ENCODE measurements at regions not wholly inside any gene's neighbourhood (a gene's known extent, or its start where the extent isn't known, plus 50 kb on each side); places are given as distances from the start of the nearest gene placed in this dataset.
A peak's percentile ranks its signal among the peaks of the same experiment; 100 is the strongest.
"Not testable (repeated sequence)": the region's sequence is repeated elsewhere in the genome, so short reads cannot be mapped to it uniquely, and the experiment has no call there.

DNA sequence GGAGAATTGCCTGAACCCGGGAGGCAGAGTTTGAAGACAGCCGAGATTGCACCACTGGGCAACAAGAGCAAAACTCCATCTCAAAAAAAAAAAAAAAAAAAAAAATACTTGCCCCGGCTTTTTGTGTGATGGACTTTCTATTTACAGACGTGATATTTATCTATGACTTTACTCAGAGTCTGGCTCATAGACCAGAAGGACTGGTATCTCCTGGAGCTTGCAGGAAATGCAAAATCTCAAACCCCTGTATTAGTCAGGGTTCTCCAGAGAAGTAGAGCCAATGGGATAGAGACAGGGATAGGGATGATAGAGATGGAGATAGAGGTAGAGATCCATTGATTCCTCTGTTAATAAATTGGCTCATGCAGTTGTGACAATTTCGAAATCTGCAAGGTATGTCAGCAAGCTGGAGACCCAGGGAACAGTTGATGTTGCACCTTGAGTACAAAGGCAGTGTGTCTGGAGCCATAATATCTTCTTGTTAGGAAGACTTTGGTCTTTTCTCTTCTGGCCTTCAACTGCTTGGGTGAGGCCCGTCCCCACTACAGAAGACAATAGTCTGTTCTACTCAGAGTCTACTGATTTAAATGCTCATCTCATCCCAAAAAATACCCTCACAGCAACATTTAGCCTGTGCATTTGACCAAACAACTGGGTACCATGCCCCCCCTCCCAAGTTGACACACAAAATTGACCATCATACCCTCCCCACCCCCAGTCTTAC is 195.4 kb upstream of the MSX2 start:
- DNase-seq, result no peak

- DNase-seq, result no peak
Measured at GRCh38 chr5:174529925-174530681, 194.3 kb upstream of the MSX2 start.

GRCh38 chr5:174531782-174532191 is 192.6 kb upstream of the MSX2 start:
- DNase-seq, result no peak

- peak; percentile 49 for DNase-seq
Measured at GRCh38 chr5:174532455-174533453, 191.6 kb upstream of the MSX2 start.

GRCh38 chr5:174533751-174534241 is 190.6 kb upstream of the MSX2 start:
- DNase-seq, result no peak

GRCh38 chr5:174535669-174536068 is 188.7 kb upstream of the MSX2 start:
- no peak for DNase-seq

GRCh38 chr5:174539823-174540222 is 184.6 kb upstream of the MSX2 start:
- DNase-seq, result not testable (repeated sequence)

- DNase-seq, result no peak
Measured at GRCh38 chr5:174542037-174542436, 182.3 kb upstream of the MSX2 start.

DNA sequence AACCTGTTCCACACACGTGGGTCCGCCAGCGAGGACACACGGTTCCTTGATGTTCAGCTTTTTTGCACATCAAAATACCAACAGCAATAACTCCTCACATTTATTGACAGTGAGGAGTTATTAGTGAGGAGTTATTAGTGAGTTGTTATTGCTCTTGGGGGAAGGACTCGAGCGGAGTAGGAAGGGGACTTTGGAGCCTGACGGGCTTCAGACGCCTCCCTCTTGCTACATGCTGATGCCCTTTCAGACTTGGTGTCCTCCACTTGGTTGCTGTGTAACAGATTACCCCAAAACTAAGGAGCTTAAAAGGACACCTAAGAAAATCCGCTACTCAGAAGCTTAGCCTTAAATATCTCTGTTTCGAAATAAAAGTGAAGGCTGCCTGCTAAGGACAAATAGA is 181.9 kb upstream of the MSX2 start:
- no peak for DNase-seq

DNA sequence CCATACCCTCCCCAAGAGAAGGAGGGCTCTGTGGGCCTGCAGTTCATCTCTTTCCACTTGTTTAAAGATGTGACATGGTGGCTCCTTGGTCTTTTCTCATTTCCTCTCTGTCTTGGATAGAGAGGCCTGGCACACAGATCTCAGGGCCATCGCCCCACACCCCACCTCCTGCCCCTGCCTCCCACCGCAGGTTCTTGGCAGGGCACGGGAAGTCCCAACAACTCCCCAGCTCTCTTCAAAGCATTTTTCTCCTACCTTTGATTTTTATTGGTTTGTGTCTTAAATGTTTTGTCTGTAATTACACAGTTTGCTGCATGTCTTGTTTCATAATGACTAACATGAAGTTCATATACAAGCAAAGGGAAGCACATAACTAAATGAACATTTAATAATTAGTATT is 178.5 kb upstream of the MSX2 start:
- no peak for DNase-seq

DNA sequence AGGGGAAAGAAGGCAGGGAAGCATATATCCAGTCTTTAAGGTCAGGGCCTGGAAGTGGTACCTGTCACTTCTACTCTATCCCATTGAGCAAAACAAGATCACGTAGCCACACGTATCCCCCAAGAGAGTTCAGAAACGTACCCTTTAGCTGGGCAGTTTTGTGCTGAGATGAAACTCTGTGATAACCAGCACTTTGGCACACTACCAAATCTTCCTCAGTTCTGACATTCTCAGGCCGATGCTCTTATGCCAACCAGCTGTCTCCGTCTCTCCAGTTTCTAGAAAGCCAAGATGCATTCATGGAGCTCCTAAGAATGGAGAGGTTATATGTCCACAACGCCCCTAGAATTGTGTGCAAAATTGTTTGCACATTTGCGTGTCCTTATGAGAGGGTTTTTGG is 176.6 kb upstream of the MSX2 start:
- no peak for DNase-seq

GRCh38 chr5:174549254-174549653 is 175.1 kb upstream of the MSX2 start:
- DNase-seq, result no peak

- DNase-seq, result no peak
Measured at GRCh38 chr5:174550026-174550425, 174.4 kb upstream of the MSX2 start.

GRCh38 chr5:174552428-174552827 is 172.0 kb upstream of the MSX2 start:
- DNase-seq, result no peak

- DNase-seq, result no peak
Measured at GRCh38 chr5:174553556-174553955, 170.8 kb upstream of the MSX2 start.

- no peak for DNase-seq
Measured at GRCh38 chr5:174555726-174556125, 168.7 kb upstream of the MSX2 start.

GRCh38 chr5:174556756-174557155 is 167.6 kb upstream of the MSX2 start:
- no peak for DNase-seq

DNA sequence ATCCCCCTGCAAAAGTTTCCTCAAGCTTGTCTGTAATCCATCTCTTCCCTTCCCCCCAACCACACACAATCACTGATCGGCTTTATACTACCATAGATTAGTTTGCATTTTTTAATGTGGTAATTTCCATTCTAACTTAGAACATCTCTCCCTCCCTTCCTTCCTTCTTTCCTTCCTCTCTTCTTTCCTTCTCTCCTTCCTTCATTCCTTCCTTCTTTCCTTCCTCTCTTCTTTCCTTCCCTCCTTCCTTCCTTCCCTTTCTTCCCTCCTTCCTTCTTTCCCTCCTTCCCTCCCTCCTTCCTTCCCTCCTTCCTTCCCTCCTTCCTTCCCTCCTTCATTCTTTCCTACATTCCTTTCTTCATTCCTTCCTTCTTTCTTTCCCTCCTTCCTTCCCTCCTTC is 166.2 kb upstream of the MSX2 start:
- DNase-seq, result no peak

DNA sequence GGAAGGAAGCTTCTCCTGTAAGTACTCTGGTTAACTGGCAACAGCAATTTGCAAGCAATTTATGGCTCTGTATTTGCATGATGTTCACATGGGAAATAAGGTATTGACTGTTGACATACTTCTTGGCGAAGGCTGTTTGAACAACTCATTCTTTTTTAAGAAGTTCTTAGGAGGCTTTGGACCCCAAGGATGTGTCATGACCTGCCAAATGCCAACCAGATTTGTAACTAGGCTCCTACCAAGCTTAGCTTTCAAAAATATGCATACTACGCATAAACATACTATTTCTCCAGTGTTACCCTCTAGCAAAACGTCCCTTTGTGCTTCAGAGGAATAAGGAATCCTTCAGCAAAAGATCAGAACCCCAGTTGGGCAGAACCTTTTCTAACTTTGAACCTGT is 165.2 kb upstream of the MSX2 start:
- no peak for DNase-seq

DNA sequence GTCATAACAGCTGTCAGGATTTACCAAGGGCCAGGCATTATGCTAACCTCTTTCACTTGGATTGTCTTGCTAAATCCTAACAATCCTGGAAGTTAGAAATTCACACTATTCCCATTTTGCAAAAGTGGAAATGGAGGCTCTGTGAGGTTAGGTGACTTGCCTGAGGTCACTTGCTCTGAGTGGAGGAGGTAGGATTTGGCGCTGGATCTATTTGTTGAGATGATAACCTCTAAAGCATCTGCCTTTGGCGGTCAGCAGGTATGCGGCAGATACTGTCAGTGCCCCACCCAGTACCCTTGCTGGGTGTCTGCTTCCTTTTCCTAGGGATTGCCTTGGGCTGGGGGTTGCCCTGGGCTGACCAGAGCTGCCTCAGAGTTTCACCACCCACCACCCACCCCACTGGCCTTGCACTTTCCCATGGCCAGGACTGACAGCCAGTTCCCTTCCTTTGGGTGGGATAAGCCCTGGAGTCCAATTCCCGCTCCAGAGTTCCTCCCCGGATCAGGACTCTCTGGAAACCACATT is 164.8 kb upstream of the MSX2 start:
- no peak for DNase-seq

GRCh38 chr5:174560861-174561260 is 163.5 kb upstream of the MSX2 start:
- DNase-seq, result no peak

- DNase-seq, result not testable (repeated sequence)
Measured at GRCh38 chr5:174563040-174563439, 161.3 kb upstream of the MSX2 start.

DNA sequence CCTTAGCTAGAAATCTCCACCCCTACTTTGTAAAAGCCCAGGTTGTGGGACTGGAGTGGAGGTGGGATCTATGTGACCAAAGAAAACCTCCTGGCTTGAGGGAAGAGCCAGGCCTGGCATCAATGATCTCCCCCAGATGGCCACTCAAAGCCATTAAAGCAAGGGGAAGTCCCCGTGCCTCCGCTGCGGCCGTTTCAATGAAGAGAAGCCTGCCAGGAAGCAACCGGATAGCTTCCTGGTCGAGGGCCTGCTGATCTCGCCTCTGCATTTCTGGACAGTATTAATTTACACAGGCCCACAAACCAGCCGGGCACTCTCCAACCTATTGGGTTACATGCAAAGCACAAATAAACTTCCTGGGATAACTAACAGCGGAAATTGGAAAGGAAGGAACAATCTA is 160.5 kb upstream of the MSX2 start:
- no peak for DNase-seq
